Omental fat pad (tissue), 3 donors: ENCODE measurements at regions not wholly inside any gene's neighbourhood (a gene's known extent, or its start where the extent isn't known, plus 50 kb on each side); places are given as distances from the start of the nearest gene placed in this dataset.
"Not testable (repeated sequence)": the region's sequence is repeated elsewhere in the genome, so short reads cannot be mapped to it uniquely, and the experiment has no call there.

Experiments
- ATAC-seq: fragments of 150-250 bp; one replicate; pipeline ENCODE4 v1.9.1; 2016; ENCODE audit warnings: mild to moderate bottlenecking, moderate library complexity; ENCODE audit not compliant: low FRiP score
- DNase-seq: peaks from one replicate; pipeline ENCODE4 v3.0.0-alpha.2; 2019; ENCODE audit warnings: low spot score
- TF ChIP-seq, protein P1 (sequence below), 3 donors: fragments of 450-650 bp; IDR thresholded peaks; one replicate each; pipeline ENCODE4 v1.5.1; 2016 to 2017; ENCODE audit warnings: antibody characterized with exemption in 3 of 3, mild to moderate bottlenecking in 3 of 3, moderate library complexity in 2 of 3

GRCh38 chr5:8831854-8832253 is 714.0 kb downstream of the SEMA5A start:
- no peak for ATAC-seq
- no peak for DNase-seq
- TF ChIP-seq, protein P1, sequence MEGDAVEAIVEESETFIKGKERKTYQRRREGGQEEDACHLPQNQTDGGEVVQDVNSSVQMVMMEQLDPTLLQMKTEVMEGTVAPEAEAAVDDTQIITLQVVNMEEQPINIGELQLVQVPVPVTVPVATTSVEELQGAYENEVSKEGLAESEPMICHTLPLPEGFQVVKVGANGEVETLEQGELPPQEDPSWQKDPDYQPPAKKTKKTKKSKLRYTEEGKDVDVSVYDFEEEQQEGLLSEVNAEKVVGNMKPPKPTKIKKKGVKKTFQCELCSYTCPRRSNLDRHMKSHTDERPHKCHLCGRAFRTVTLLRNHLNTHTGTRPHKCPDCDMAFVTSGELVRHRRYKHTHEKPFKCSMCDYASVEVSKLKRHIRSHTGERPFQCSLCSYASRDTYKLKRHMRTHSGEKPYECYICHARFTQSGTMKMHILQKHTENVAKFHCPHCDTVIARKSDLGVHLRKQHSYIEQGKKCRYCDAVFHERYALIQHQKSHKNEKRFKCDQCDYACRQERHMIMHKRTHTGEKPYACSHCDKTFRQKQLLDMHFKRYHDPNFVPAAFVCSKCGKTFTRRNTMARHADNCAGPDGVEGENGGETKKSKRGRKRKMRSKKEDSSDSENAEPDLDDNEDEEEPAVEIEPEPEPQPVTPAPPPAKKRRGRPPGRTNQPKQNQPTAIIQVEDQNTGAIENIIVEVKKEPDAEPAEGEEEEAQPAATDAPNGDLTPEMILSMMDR (IDR thresholded peaks at IDR 0.05): no peak

DNA sequence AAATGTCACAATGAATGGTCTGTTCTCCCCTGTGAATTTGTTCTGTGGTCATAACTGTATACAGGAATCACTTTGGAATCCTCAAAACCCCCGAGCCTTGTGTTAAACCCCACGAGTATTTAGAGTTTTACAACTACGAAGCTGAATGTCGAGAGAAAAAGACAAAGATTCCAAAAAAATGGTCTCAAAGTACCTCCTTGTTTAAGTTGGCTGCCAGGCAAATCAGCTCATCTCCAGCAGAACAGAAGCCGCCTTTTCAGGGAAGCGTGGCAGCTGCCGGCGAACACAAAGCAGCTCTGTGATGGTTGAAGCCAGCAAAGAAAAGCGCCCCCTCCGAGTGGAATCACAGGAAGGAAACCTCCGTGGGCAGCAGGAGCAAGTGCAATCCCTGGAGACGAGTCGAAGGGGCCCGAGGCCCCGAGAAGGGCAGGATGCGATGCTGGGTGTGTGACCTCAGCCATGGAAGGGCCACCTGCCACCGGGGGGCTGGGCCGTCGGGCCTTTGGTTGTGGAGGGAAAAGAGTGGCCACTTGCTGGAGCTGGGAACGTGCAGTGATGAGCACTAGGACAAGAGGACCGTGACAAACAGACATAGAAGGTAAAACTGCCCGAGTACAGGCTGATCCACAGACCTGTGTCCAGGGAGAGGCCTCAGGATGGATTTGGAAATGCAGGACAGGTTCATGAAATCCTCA is 706.4 kb downstream of the SEMA5A start:
- DNase-seq (no peak), ATAC-seq (no peak)
- TF ChIP-seq, protein P1 (IDR thresholded peaks at IDR 0.05): no peak

DNA sequence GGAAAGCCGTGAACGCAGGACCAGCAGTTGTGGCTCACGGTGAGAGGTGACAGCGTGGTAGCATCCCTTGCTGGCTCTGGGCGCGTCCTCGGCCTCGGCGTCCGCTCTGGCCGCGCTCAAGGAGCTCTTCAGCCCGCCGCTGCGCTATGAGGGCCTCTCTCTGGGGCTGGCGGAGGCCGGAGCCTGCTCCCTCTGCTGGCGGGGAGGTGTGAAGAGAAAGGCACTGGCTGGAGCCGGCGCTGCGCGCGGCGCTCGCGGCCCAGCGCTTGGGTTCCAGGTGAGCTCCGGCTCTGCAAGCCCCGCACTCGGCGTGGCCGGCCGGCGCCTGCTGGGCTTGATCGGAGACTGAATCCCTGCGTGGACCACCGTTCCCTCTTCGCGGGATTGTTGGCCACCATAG is 705.6 kb downstream of the SEMA5A start:
- TF ChIP-seq, protein P1 (IDR thresholded peaks at IDR 0.05): no peak
- DNase-seq (no peak), ATAC-seq (no peak)

DNA sequence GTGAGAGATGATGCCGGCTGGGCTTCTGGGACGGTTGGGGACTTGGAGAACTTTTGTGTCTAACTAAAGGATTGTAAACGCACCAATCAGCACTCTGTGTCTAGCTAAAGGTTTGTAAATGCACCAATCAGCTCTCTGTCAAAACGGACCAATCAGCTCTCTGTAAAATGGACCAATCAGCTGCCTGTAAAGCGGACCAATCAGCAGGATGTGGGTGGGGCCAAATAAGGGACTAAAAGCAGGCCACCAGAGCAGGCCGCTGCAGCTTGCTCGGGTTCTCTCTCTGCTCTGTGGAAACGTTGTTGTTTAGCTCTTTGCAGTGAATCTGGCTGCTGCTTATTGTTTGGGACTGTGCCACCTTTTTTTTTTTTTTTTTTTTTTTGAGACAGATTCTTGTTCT is 705.1 kb downstream of the SEMA5A start:
- ATAC-seq, DNase-seq: not testable (repeated sequence)

GRCh38 chr5:8842971-8843551 is 702.8 kb downstream of the SEMA5A start:
- no peak for ATAC-seq
- TF ChIP-seq, protein P1 (IDR thresholded peaks at IDR 0.05): no peak
- DNase-seq: no peak

DNA sequence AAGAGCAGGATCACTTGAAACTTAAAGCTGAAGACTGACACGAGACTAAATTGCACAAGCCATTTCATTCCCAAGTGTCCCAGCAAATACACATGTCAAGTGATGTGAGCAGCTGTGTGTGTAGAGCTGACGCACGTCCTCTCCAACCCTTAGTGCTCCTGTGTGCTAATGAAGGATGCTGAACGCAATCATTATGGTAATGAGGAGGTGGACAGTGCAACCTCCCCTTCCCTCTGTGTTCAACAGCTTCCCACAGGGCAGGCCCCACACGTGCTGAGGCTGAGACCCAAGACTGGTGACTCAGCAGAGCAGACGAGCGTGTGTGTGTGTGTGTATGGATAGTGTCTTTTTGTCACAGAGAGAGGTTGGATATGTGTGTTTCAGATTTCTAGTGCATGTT is 702.1 kb downstream of the SEMA5A start:
- no peak for DNase-seq
- ATAC-seq: no peak
- TF ChIP-seq, protein P1 (IDR thresholded peaks at IDR 0.05): no peak

GRCh38 chr5:8844206-8844605 is 701.7 kb downstream of the SEMA5A start:
- ATAC-seq (no peak), DNase-seq (no peak)
- TF ChIP-seq, protein P1 (IDR thresholded peaks at IDR 0.05): no peak
